Renal cortical epithelial cell (primary cell): ENCODE measurements at regions not wholly inside any gene's neighbourhood (a gene's known extent, or its start where the extent isn't known, plus 50 kb on each side); places are given as distances from the start of the nearest gene placed in this dataset.

Experiments
- DNase-seq: peaks from one replicate; pipeline ENCODE4 v3.0.0-alpha.2; 2011; ENCODE audit warnings: low read depth

GRCh38 chr2:236689981-236690380 is 120.4 kb downstream of the ACKR3 start:
- DNase-seq, result no peak

GRCh38 chr2:236690726-236691125 is 121.1 kb downstream of the ACKR3 start:
- DNase-seq, result no peak

- DNase-seq, result no peak
These were observed 122.2 kb downstream of the ACKR3 start for GRCh38 chr2:236691799-236692167.

DNA sequence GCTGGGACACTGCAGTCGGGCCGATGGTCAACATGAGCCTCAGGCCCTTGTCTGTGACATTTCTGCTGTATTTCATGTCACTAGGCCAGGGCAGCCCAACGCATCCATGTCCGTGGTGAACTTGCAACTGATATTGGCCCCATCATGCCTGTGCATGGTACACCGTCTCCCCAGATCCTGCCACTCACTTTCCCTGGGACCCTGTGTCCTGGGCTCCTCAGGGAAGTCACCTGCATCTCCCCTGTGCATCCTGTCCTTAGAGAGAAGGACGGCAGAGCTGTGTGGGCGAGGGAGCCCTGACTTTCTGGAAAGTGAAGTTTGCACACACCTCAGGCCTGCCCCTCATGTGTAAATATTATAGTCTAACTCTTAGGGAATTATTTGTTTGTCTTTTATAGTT is 123.3 kb downstream of the ACKR3 start:
- DNase-seq, result no peak

GRCh38 chr2:236693531-236693930 is 123.9 kb downstream of the ACKR3 start:
- DNase-seq, result no peak

DNA sequence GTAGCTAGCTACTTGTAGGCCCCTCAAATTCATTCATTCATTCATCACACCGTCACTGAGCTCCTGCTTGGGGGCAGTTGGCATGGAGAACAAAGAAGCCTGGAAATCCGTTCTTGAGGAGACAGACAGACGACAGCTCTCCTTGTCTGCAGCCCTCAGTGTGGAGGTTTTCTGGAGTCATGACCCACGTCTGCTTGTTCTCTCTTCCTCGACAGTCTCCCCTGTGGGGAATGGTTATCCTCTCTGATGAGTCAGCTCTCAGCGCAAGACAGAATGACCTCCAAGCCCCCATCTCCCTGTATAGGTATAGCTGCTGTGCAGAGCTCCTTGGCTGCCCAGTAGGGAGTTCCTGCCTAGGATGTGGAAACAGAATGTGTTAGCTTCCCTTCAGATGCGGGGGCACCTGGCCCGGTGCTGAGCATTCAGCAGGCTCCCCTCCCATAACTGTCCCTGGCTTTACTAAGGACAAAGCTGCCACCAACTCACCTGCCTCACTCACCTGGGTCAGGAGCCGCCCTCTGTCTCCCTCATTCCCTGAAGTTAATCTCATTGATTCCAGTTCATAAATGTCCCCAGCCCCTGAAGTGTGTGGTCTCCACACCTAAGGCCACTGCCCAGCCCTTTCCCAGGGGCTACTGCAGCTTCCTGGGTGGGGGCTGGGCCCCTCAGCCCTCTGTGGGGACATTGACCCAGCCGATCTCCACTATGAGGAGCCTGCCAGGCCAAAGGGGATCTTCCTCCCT is 124.7 kb downstream of the ACKR3 start:
- no peak for DNase-seq

DNA sequence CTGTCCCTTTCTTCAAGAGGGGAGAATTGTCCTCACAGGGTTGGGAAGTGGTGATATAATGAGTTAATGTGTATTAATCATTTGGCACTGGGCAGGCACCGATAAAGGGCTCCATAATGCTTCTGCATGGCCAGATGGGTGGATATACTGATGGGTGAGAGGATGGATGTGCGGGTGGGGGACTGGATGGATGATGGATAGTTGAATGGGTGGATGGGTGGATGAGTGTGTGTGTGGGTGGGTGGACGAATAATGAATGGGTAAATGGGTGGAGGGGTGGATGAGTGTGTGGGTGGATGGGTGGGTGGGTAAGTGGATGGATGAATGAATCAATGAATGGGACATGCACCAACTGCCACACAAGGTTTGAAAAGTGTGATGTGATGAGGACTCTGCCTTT is 127.2 kb downstream of the ACKR3 start:
- DNase-seq, result no peak

GRCh38 chr2:236698016-236698627 is 128.5 kb downstream of the ACKR3 start:
- DNase-seq, result no peak

GRCh38 chr2:236700703-236701102 is 131.1 kb downstream of the ACKR3 start:
- no peak for DNase-seq

DNA sequence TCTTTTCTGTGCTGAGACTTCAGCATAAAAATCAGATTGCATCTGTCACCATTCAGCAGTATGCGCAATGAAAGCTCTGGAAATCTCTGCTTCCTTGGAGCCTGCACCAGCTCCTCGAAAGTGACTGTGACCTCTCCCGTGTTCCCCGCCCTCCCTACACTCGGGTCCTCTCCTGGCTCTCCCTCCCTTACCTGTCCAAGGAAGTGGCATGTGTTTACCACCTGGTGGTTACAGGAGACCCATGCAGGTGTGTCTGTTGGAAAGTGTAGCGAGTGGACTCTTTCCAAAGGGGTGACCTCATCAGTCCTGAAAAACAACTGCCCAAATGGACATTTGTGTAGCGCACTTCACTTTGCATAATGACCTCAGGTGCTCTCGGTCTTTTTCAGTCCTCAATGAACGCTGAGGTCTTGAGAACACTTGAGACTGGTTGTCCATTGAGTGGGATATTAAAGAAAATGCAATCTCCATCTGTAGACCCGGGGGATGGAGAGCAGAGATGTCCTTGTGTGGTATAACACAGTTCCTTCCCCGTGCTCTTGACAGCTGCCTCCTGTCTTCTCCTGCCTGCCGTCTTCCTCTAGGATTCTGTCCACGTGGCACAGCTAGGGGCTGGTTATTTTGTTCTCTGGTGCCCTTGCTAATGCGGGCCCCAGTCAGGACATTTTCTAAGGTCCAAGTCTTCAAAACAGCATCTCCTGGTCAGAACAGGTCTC is 133.2 kb downstream of the ACKR3 start:
- DNase-seq, result no peak

- DNase-seq, result no peak
These were observed 133.7 kb downstream of the ACKR3 start for GRCh38 chr2:236703373-236703709.

- no peak for DNase-seq
These were observed 134.3 kb downstream of the ACKR3 start for GRCh38 chr2:236703906-236704305.

DNA sequence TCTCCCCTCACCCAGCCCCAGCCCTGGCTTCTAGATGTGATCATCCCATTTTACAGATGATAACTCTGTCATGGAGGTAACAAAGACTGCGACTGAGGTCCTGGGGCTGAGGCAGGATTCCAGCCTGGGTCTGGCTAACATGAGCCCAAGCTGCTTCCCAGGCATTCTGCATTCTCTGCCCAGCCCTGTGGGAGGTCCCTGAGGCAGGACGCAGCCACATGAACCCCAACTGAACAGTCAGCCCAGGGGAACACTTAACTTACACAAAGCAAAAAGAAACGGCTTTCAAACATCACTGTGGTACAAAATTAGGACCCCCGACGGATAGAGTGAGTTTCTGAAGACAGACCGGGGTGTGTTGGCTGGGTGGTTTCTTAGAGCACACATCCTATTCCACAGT is 135.3 kb downstream of the ACKR3 start:
- DNase-seq, result no peak

GRCh38 chr2:236705295-236706105 is 135.9 kb downstream of the ACKR3 start:
- DNase-seq, result no peak

DNA sequence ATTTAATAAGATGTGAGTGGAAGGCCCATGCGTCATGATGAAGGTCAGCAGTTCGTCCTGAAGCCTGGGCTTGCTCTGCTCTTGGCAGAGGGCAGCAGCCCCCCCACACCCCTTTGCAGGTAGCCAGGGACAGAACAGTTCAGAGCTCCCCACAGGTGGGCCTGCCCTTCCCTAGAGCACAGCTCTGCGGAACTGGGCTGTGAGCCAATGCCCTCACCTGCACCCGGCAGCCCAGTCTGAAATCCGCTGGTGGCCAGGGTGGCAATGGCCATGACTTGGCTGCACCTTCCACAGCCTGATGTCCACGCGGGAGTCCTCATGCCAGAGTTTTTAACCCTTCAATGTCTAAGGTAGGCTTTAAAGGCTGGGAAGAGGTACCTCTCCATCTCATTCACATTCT is 136.7 kb downstream of the ACKR3 start:
- no peak for DNase-seq

GRCh38 chr2:236706803-236707202 is 137.2 kb downstream of the ACKR3 start:
- no peak for DNase-seq

GRCh38 chr2:236711440-236711839 is 141.8 kb downstream of the ACKR3 start:
- peak; percentile 23 for DNase-seq

DNA sequence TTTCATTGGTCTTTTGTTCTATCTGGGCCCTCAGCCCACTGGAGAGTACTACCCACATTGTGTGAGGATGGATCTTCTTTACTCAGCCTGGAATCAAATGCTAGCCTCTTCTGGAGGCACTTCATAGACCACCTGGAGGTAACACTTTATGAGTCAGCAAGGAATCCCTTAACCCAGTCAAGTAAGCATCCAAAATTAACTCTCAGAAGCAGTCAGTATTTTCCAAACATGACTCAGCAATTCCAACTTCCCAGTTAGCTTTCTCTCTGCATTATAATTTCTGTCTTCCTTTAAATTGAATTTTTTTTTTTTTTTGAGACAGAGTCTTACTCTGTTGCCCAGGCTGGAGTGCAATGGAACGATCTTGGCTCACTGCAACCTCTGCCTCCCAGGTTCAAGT is 142.7 kb downstream of the ACKR3 start:
- peak; percentile 50 for DNase-seq

- no peak for DNase-seq
These were observed 143.5 kb downstream of the ACKR3 start for GRCh38 chr2:236712961-236713673.

DNA sequence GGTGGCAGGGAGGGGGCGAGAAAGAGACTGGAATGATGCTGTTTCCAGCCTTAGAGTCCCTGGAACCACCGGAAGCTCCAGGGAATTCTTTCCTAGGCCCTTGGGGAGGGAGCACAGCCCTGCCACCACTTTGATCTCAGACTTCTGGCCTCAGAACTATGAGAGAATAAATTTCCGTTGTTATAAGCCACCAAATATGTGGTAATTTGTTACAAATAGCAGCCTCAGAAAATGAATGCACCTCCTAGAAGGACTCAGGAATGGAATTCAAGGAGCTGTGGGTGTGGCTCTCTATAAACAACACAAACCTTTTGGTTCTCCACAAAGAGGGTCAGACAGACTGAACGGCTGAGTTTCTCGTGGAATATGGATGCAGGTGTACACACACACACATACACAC is 144.5 kb downstream of the ACKR3 start:
- DNase-seq, result peak; percentile 6

- DNase-seq, result peak; percentile 40
These were observed 145.5 kb downstream of the ACKR3 start for GRCh38 chr2:236715077-236715476.

DNA sequence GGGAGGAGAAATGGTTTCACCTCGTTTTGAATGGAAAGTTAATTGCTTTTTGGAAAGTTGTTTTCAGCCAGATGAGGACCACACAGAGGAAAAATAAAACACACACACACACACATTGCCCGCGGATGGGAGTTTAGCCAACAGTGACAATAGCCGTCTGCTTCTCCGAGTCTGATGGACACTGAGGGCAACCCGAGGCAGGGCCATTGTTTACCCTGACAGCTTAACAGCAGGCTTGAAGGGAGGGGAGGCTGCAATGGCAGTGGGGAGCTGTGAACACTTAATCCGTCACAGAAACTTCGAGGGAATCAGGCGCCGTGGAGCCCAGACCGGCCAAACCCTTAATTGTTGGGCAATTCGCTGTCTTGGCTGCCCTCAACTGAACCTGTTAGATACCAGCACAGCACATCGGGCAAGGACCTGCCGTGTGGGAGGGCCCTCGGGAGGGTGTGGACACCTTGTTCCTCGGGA is 145.9 kb downstream of the ACKR3 start:
- DNase-seq, result peak; percentile 43
